IMR-90 (cell line): ENCODE measurements at regions not wholly inside any gene's neighbourhood (a gene's known extent, or its start where the extent isn't known, plus 50 kb on each side); places are given as distances from the start of the nearest gene placed in this dataset.

ENCODE experiments used
- ATAC-seq: fragments of 200-7000 bp; cut with Tn5 transposase; 2 replicates; pipeline ENCODE4 v1.9.1; 2020; ENCODE audit warnings: low read depth, mild to moderate bottlenecking, moderate library complexity
- BruUV-seq: library from RNA; stranded (reverse); fragments of 400-500 nt; replicated peaks from 2 replicates; lab custom pipeline; 2021; lab: Mats Ljungman, UMichigan
- CTCF ChIA-PET: fragments of 300-600 bp; formaldehyde crosslinking; extraction: SDS; loops from one replicate; lab custom pipeline; 2021; ENCODE audit warnings: antibody characterized with exemption; lab: Yijun Ruan, JAX
- POLR2A ChIA-PET: fragments of 300-600 bp; sonication (Branson Sonifier 250); formaldehyde crosslinking; loops from one replicate; lab custom pipeline; 2022; ENCODE audit warnings: antibody characterized with exemption; ENCODE audit not compliant: unreplicated experiment; lab: Charles Lee
- DNase-seq: peaks from one replicate; pipeline ENCODE4 v3.0.0; 2013
- H2AFZ ChIP-seq: replicated peaks from 2 replicates; pipeline ENCODE3; 2013; ENCODE audit warnings: low read length, mild to moderate bottlenecking; ENCODE audit not compliant: poor library complexity
- H2AK5ac ChIP-seq: 2 replicates; pipeline ENCODE4 v1.6.1; 2013; ENCODE audit warnings: low read depth, low read length, inconsistent platforms
- H2AK9ac ChIP-seq: replicated peaks from 2 replicates; pipeline ENCODE3; 2013; ENCODE audit warnings: mild to moderate bottlenecking, low read depth, low read length, moderate library complexity; ENCODE audit not compliant: poor library complexity
- H2BK120ac ChIP-seq: 2 replicates; pipeline ENCODE4 v1.6.1; 2013; ENCODE audit warnings: low read depth, low read length, inconsistent platforms
- H2BK15ac ChIP-seq: 3 replicates; pipeline ENCODE4 v1.6.1; 2013; ENCODE audit warnings: low read depth, low read length, inconsistent platforms
- H2BK20ac ChIP-seq: 2 replicates; pipeline ENCODE4 v1.6.1; 2013; ENCODE audit warnings: low read depth, mild to moderate bottlenecking, inconsistent platforms, low read length, moderate library complexity
- H2BK5ac ChIP-seq: 2 replicates; pipeline ENCODE4 v1.6.1; 2013; ENCODE audit warnings: mild to moderate bottlenecking, low read depth, low read length, inconsistent platforms; ENCODE audit not compliant: poor library complexity, severe bottlenecking
- H3K14ac ChIP-seq: replicated peaks from 2 replicates; pipeline ENCODE4 v1.6.1; 2013; ENCODE audit warnings: low read depth, low read length, inconsistent platforms
- H3K18ac ChIP-seq: 2 replicates; pipeline ENCODE4 v1.6.1; 2013; ENCODE audit warnings: low read depth, low read length, control low read depth
- H3K23ac ChIP-seq: 2 replicates; pipeline ENCODE4 v1.6.1; 2013; ENCODE audit warnings: low read depth, low read length, inconsistent platforms
- H3K27ac ChIP-seq: 2 replicates; pipeline ENCODE4 v1.5.1; 2013; ENCODE audit warnings: mild to moderate bottlenecking, control low read depth, low read length; ENCODE audit not compliant: insufficient read depth
- H3K27me3 ChIP-seq: 2 replicates; pipeline ENCODE4 v1.6.1; 2013; ENCODE audit warnings: low read length; ENCODE audit not compliant: control insufficient read depth, insufficient read depth
- H3K36me3 ChIP-seq: 2 replicates; pipeline ENCODE4 v1.6.1; 2013; ENCODE audit warnings: low read length, mixed read lengths; ENCODE audit not compliant: control insufficient read depth, insufficient read depth
- H3K4ac ChIP-seq: 2 replicates; pipeline ENCODE4 v1.6.1; 2013; ENCODE audit warnings: low read depth, low read length, inconsistent platforms
- H3K4me1 ChIP-seq: 2 replicates; pipeline ENCODE4 v1.6.1; 2013; ENCODE audit warnings: low read length, mixed read lengths; ENCODE audit not compliant: control insufficient read depth, insufficient read depth
- H3K4me2 ChIP-seq: 2 replicates; pipeline ENCODE4 v1.6.1; 2013; ENCODE audit warnings: low read depth, mild to moderate bottlenecking, control low read depth, low read length, moderate library complexity
- H3K4me3 ChIP-seq: 2 replicates; pipeline ENCODE4 v1.5.1; 2013; ENCODE audit warnings: low read depth, mild to moderate bottlenecking, control low read depth, low read length, moderate library complexity; ENCODE audit not compliant: insufficient read depth
- H3K56ac ChIP-seq: 2 replicates; pipeline ENCODE4 v1.6.1; 2013; ENCODE audit warnings: low read length, inconsistent platforms; ENCODE audit not compliant: insufficient read depth; ENCODE audit errors: extremely low read depth
- H3K79me1 ChIP-seq, 2 experiments: 2 replicates each; pipeline ENCODE4 v1.6.1; 2013; ENCODE audit warnings: low read length in 2 of 2, inconsistent platforms in 1 of 2, low read depth in 1 of 2
- H3K9ac ChIP-seq: 2 replicates; pipeline ENCODE4 v1.6.1; 2013; ENCODE audit warnings: low read depth, low read length, control low read depth
- H3K9me1 ChIP-seq: 2 replicates; pipeline ENCODE4 v1.6.1; 2013; ENCODE audit warnings: low read length, inconsistent platforms; ENCODE audit not compliant: insufficient read depth
- H3K9me3 ChIP-seq: 2 replicates; pipeline ENCODE4 v1.6.1; 2013; ENCODE audit warnings: low read length; ENCODE audit not compliant: control insufficient read depth, insufficient read depth
- H4K20me1 ChIP-seq: 2 replicates; pipeline ENCODE4 v1.6.1; 2013; ENCODE audit warnings: low read length, inconsistent platforms; ENCODE audit not compliant: insufficient read depth
- H4K5ac ChIP-seq: 2 replicates; pipeline ENCODE4 v1.6.1; 2013; ENCODE audit warnings: mild to moderate bottlenecking, low read depth, low read length, control low read depth
- H4K8ac ChIP-seq, 2 experiments: 2 replicates each; pipeline ENCODE4 v1.6.1; 2013; ENCODE audit warnings: low read depth in 2 of 2, low read length in 2 of 2, control low read depth in 1 of 2, inconsistent platforms in 1 of 2
- H4K91ac ChIP-seq: 2 replicates; pipeline ENCODE4 v1.6.1; 2013; ENCODE audit warnings: low read depth, low read length, inconsistent platforms; ENCODE audit not compliant: insufficient read depth
- BHLHE40 ChIP-seq: fragments of 150-350 bp; IDR thresholded peaks from 2 replicates; pipeline ENCODE4 v1.6.1; 2016; ENCODE audit warnings: mild to moderate bottlenecking, low read depth, low read length
- CEBPB ChIP-seq: IDR thresholded peaks from 2 replicates; pipeline ENCODE4 v1.6.1; 2012; ENCODE audit warnings: low read depth, low read length, improper control_type of control experiment
- CHD1 ChIP-seq: IDR thresholded peaks from 2 replicates; pipeline ENCODE4 v1.6.1; 2012; ENCODE audit warnings: low read depth, low read length, improper control_type of control experiment
- ELK1 ChIP-seq: fragments of 150-350 bp; IDR thresholded peaks from 2 replicates; pipeline ENCODE4 v1.6.1; 2016; ENCODE audit warnings: low read depth, mild to moderate bottlenecking, low read length, moderate library complexity, borderline replicate concordance
- FOS ChIP-seq: fragments of 150-350 bp; IDR thresholded peaks from 2 replicates; pipeline ENCODE4 v1.6.1; 2016; ENCODE audit warnings: low read depth, low read length
- MAFK ChIP-seq: IDR thresholded peaks from 2 replicates; pipeline ENCODE4 v1.6.1; 2012; ENCODE audit warnings: low read depth, low read length, improper control_type of control experiment
- MAZ ChIP-seq: IDR thresholded peaks from 2 replicates; pipeline ENCODE4 v1.6.1; 2012; ENCODE audit warnings: low read depth, mild to moderate bottlenecking, low read length, improper control_type of control experiment, moderate library complexity, borderline replicate concordance
- MXI1 ChIP-seq: IDR thresholded peaks from 2 replicates; pipeline ENCODE4 v1.6.1; 2012; ENCODE audit warnings: low read depth, mild to moderate bottlenecking, low read length, moderate library complexity, borderline replicate concordance
- NFE2L2 ChIP-seq: fragments of 150-350 bp; IDR thresholded peaks from 2 replicates; pipeline ENCODE4 v1.6.1; 2016; ENCODE audit warnings: low read depth, mild to moderate bottlenecking, low read length
- POLR2A ChIP-seq: IDR thresholded peaks from 2 replicates; pipeline ENCODE4 v1.6.1; 2012; ENCODE audit warnings: mild to moderate bottlenecking, low read depth, low read length
- RAD21 ChIP-seq: IDR thresholded peaks from 2 replicates; pipeline ENCODE4 v1.6.1; 2012; ENCODE audit warnings: low read length, improper control_type of control experiment
- RCOR1 ChIP-seq: IDR thresholded peaks from 2 replicates; pipeline ENCODE4 v1.6.1; 2012; ENCODE audit warnings: mild to moderate bottlenecking, low read length, improper control_type of control experiment; ENCODE audit not compliant: insufficient replicate concordance
- RFX5 ChIP-seq: IDR thresholded peaks from 2 replicates; pipeline ENCODE4 v1.8.0; 2012; ENCODE audit warnings: low read depth, mild to moderate bottlenecking, low read length, moderate library complexity
- SMC3 ChIP-seq: fragments of 150-350 bp; IDR thresholded peaks from 2 replicates; pipeline ENCODE4 v1.6.1; 2016; ENCODE audit warnings: low read depth, mild to moderate bottlenecking, antibody characterized with exemption, low read length, moderate library complexity
- USF2 ChIP-seq: fragments of 150-350 bp; IDR thresholded peaks from 2 replicates; pipeline ENCODE4 v1.6.1; 2017; ENCODE audit warnings: mild to moderate bottlenecking, antibody characterized with exemption, low read length, low read depth
- WGBS, 2 experiments: methylation state at CpG; one replicate each; pipeline versions ENCODE4 v1.1.5 to v1.1.7; 2013; ENCODE audit warnings: missing lambda C conversion rate in 2 of 2; ENCODE audit not compliant: insufficient read length in 1 of 2; ENCODE audit errors: extremely low coverage in 2 of 2; 5-methylcytosine and 5-hydroxymethylcytosine counted together
- dilution Hi-C: fragments of 300-500 bp; cut with HindIII; formaldehyde crosslinking; loops from one replicate; pipeline ENCODE4 v1.14.3; 2018; ENCODE audit warnings: low sequenced_read_pairs; ENCODE audit not compliant: unreplicated experiment
- in situ Hi-C: fragments of 300-500 bp; cut with MboI; formaldehyde crosslinking; loops from 3 replicates; pipeline ENCODE4 v1.14.3; 2019; ENCODE audit warnings: low sequenced_read_pairs, inconsistent platforms, mixed read lengths
- intact Hi-C: fragments of 100-400 bp; cut with micrococcal nuclease; formaldehyde crosslinking; loops from 2 replicates; pipeline ENCODE4 v1.10.0; 2022
- TF ChIP-seq, protein P1 (sequence below): conservative IDR thresholded peaks from 2 replicates; pipeline ENCODE4 v1.5.1; 2012; ENCODE audit warnings: mild to moderate bottlenecking, low read depth, low read length, improper control_type of control experiment

- ChIA-PET CTCF (no interaction called here), POLR2A (no interaction called here)
- WGBS, 2 experiments: no CpG with 5 or more reads among the region's 2 CpGs
- Histone ChIP-seq H3K4me3 (no peak overlapping the region), H4K5ac (no peak overlapping the region), H3K23ac (no peak overlapping the region), H3K27ac (no peak overlapping the region), H3K9me1 (no peaks in the 10 kb centered on the region), H4K91ac (no peak overlapping the region), H4K8ac (no peak overlapping the region), H2BK5ac (no peak overlapping the region), H4K20me1 (no peaks in the 10 kb centered on the region), H3K18ac (no peak overlapping the region), H2BK120ac (no peak overlapping the region), H3K4ac (no peak overlapping the region), H2AK9ac (no peak overlapping the region), H2AFZ (no peak overlapping the region), H3K4me2 (no peak overlapping the region), H3K79me1 (no peaks in the 10 kb centered on the region), H3K27me3 (no peaks in the 10 kb centered on the region), H2BK20ac (no peak overlapping the region), H3K14ac (no peak overlapping the region), H3K36me3 (no peaks in the 10 kb centered on the region), H3K4me1 (no peaks in the 10 kb centered on the region), H2BK15ac (no peak overlapping the region), H3K9me3 (peaks cover 2% of the 10 kb centered on the region; the same call in 1 of the 2 replicates), H3K56ac (no peak overlapping the region), H2AK5ac (no peak overlapping the region), H3K9ac (no peak overlapping the region)
- BruUV-seq: no TSS peak
- TF ChIP-seq NFE2L2 (no peak), MAFK (no peak), MXI1 (no peak), CEBPB (no peak), RAD21 (no peak), SMC3 (no peak), MAZ (no peak), BHLHE40 (no peak), POLR2A (no peak), FOS (no peak), RFX5 (no peak), USF2 (no peak), CHD1 (no peak), RCOR1 (no peak), ELK1 (no peak)
- TF ChIP-seq, protein P1, sequence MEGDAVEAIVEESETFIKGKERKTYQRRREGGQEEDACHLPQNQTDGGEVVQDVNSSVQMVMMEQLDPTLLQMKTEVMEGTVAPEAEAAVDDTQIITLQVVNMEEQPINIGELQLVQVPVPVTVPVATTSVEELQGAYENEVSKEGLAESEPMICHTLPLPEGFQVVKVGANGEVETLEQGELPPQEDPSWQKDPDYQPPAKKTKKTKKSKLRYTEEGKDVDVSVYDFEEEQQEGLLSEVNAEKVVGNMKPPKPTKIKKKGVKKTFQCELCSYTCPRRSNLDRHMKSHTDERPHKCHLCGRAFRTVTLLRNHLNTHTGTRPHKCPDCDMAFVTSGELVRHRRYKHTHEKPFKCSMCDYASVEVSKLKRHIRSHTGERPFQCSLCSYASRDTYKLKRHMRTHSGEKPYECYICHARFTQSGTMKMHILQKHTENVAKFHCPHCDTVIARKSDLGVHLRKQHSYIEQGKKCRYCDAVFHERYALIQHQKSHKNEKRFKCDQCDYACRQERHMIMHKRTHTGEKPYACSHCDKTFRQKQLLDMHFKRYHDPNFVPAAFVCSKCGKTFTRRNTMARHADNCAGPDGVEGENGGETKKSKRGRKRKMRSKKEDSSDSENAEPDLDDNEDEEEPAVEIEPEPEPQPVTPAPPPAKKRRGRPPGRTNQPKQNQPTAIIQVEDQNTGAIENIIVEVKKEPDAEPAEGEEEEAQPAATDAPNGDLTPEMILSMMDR: no peak
- no peak for DNase-seq
- dilution Hi-C loops: no loop called here
- intact Hi-C loops: no loop called here
- in situ Hi-C loops: no loop called here
- no peak for ATAC-seq
These were observed 342.2 kb upstream of the NFIA start for GRCh38 chr1:60740154-60740553.
